ENCODE measurements at regions not wholly inside any gene's neighbourhood (a gene's known extent, or its start where the extent isn't known, plus 50 kb on each side); places are given as distances from the start of the nearest gene placed in this dataset.

GRCh38 chr14:48331421-48331820 lies 656.0 kb upstream of the MDGA2 start:
- no peak for TF ChIP-seq CTCF (conservative IDR thresholded peaks at IDR 0.05)
- no peak for TF ChIP-seq ZFX (IDR thresholded peaks at IDR 0.05)

All from C4-2B (cell line).